ENCODE measurements at regions not wholly inside any gene's neighbourhood (a gene's known extent, or its start where the extent isn't known, plus 50 kb on each side); places are given as distances from the start of the nearest gene placed in this dataset.

GRCh38 chr3:63096248-63097058 is 181.7 kb upstream of the SYNPR start:
- CTCF ChIA-PET = no interaction called here
- no TSS peak for BruUV-seq (replicated peaks)

DNA sequence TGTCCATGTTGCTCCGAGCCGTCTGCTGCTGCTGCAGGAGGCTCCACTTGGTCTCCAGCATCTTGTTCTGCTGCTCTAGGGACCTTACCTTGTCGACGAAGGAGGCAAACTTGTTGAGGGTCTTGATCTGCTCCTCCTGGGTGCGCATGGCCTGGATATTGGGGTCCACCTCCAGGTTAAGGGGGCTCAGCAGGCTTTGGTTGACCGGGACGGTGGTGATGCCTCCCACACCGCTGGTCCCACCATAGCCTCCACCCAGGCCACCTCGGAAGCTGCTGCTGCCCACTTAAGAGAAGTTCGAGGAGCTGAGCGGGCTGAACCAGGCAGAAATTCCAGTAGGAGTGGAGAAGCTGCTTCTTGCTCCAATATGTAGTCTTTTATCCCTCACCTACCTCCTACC is 180.7 kb upstream of the SYNPR start:
- DNase-seq (ENCODE audit: low read depth, low spot score) = no peak
- POLR2A ChIA-PET = no interaction called here
- no peak for ATAC-seq
- no TSS peak for BruUV-seq (replicated peaks)
- Histone ChIP-seq H3K9me3 (ENCODE audit: control insufficient read depth, insufficient read depth, low read depth, low read length) (no peaks in the 10 kb centered on the region), H3K4me3 (ENCODE audit: low read depth in 2 of 2, low read length in 2 of 2) (no peak overlapping the region), H3K27me3 (ENCODE audit: control insufficient read depth, insufficient read depth, low read length) (no peaks in the 10 kb centered on the region), H3K36me3 (ENCODE audit: control insufficient read depth, insufficient read depth, low read length) (no peaks in the 10 kb centered on the region), H3K4me1 (ENCODE audit: control insufficient read depth, insufficient read depth, low read length) (no peaks in the 10 kb centered on the region), H3K27ac (ENCODE audit: low read length) (no peak overlapping the region)
- in situ Hi-C loops (cut with HindIII; ENCODE audit: low pct_unique_long_range_greater_than_20kb, low sequenced_read_pairs) (no loop called here), intact Hi-C loops (cut with micrococcal nuclease; ENCODE audit: unreplicated experiment) (no loop called here)
- TF ChIP-seq CTCF (IDR thresholded peaks at IDR 0.05) (no peak), REST (IDR thresholded peaks at IDR 0.05; ENCODE audit: insufficient read depth in 1 of 2, low read depth in 2 of 2, low read length in 1 of 2) (no peak), TCF7L2 (IDR thresholded peaks at IDR 0.05; ENCODE audit: low read depth, low read length) (no peak), SIN3A (IDR thresholded peaks at IDR 0.05; ENCODE audit: borderline replicate concordance, insufficient read depth, low read depth, low read length) (no peak), POLR2AphosphoS5 (IDR thresholded peaks at IDR 0.05; ENCODE audit: low read depth, low read length) (no peak)
- CTCF ChIA-PET = no interaction called here

More at GRCh38 chr3:63096248-63097058, 181.7 kb upstream of the SYNPR start:
- DNase-seq (ENCODE audit: low read depth, low spot score) = no peak
- Histone ChIP-seq H3K4me3 (ENCODE audit: low read depth in 2 of 2, low read length in 2 of 2) (no peak overlapping the region), H3K9me3 (ENCODE audit: control insufficient read depth, insufficient read depth, low read depth, low read length) (no peaks in the 10 kb centered on the region), H3K4me1 (ENCODE audit: control insufficient read depth, insufficient read depth, low read length) (no peaks in the 10 kb centered on the region), H3K36me3 (ENCODE audit: control insufficient read depth, insufficient read depth, low read length) (no peaks in the 10 kb centered on the region), H3K27me3 (ENCODE audit: control insufficient read depth, insufficient read depth, low read length) (no peaks in the 10 kb centered on the region), H3K27ac (ENCODE audit: low read length) (no peak overlapping the region)
- no peak for ATAC-seq
- POLR2A ChIA-PET = no interaction called here
- in situ Hi-C loops (cut with HindIII; ENCODE audit: low pct_unique_long_range_greater_than_20kb, low sequenced_read_pairs) (no loop called here), intact Hi-C loops (cut with micrococcal nuclease; ENCODE audit: unreplicated experiment) (no loop called here)
- TF ChIP-seq SIN3A (IDR thresholded peaks at IDR 0.05; ENCODE audit: borderline replicate concordance, insufficient read depth, low read depth, low read length) (no peak), TCF7L2 (IDR thresholded peaks at IDR 0.05; ENCODE audit: low read depth, low read length) (no peak), REST (IDR thresholded peaks at IDR 0.05; ENCODE audit: insufficient read depth in 1 of 2, low read depth in 2 of 2, low read length in 1 of 2) (no peak), CTCF (IDR thresholded peaks at IDR 0.05) (no peak), POLR2AphosphoS5 (IDR thresholded peaks at IDR 0.05; ENCODE audit: low read depth, low read length) (no peak)

Measured in Panc1 (cell line).